Hematopoietic multipotent progenitor cell treated with erythropoietin and hydrocortisone succinate and interleukin-3 and kit ligand, for 15 days (in vitro differentiated cells): ENCODE measurements at regions not wholly inside any gene's neighbourhood (a gene's known extent, or its start where the extent isn't known, plus 50 kb on each side); places are given as distances from the start of the nearest gene placed in this dataset.

Source experiments
- DNase-seq: peaks from one replicate; pipeline ENCODE4 v3.0.0-alpha.2; 2015; ENCODE audit warnings: low spot score

GRCh38 chr14:95382747-95383146, 63.0 kb upstream of the CLMN start:
- no peak for DNase-seq

DNA sequence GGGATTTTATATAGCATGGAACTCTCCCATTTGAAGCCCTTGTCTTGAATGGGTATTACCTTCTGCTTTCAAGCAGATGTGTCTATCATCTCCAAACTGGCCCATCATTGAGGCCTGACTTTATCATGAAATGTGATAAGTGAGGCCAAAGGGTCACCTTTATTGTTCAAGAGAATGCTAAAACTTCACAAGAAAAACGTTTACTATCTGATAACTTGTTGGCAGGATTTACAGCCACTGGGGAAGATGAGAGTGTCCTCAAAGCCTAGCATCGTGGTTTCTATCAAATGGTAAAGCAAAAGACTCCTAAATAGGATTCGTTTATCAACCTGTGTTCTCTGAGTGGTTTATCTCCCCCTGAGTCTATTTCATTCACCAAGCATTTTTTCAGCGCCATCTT, 62.0 kb upstream of the CLMN start:
- DNase-seq = no peak

DNA sequence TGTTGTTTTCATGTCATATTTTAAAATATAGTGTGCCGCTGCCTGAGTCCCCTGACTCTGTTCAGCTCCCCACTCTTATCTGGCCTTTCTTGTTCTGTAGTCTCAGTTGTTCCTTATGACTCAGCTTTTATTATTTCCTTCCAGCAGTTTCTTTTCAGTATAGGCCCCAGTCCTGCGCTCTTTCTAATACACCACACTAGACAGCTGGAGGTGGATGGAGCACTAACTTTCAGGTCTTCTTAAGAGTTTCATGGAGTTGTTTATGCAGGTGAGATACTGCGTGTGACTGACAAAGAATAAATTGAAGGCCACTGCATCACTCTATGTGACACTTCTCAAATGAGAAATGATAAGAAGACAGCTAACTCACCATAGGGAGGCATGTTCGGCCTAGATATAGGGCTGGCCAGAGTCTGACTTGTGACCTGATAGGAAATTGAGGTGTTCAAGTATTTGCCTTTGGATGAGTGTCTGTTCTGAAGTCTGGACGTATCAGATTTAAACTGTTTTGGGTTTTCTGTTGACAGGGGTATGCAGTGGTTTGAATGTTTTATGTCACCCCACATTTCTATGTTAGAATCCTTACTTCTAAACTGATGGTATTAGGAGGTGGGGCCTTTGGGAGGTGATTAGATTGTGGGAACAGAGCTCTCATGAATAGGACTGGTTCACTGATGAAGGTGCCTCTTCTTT, 60.8 kb upstream of the CLMN start:
- DNase-seq = peak; percentile 7

- DNase-seq = no peak
Measured at GRCh38 chr14:95379634-95380033, 59.9 kb upstream of the CLMN start.

DNA sequence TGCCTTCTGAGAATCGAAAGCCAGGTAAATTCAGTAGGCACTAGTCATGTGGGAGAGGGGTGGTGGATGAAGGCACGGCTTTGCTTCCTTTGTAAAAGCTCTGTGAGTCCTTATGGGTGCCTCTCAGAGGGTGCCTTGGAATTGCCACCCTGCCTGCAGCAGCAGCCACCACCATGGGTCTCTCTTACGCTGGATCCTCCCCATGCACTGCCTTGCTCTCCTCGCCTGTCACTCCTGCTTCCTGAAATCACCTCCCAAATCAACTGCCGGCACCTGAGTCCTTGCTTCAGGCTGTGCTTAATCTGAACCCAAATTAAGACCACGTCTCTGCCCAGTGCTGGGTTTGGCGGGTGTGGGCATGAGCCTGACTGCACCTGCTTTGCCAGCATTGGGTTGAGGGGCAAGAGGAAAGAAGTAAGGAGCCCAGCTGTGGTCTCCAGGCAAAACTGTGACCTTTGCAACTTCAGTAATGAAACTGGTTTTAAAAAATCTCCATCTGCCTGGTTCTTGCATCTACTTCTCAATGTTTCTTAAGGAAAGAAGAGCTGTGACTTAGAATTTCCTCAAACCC, 55.9 kb upstream of the CLMN start:
- no peak for DNase-seq

- no peak for DNase-seq
Measured at GRCh38 chr14:95374239-95374997, 54.7 kb upstream of the CLMN start.

- DNase-seq = no peak
Measured at GRCh38 chr14:95370076-95370475, 50.4 kb upstream of the CLMN start.
